ENCODE measurements at regions not wholly inside any gene's neighbourhood (a gene's known extent, or its start where the extent isn't known, plus 50 kb on each side); places are given as distances from the start of the nearest gene placed in this dataset.

DNA sequence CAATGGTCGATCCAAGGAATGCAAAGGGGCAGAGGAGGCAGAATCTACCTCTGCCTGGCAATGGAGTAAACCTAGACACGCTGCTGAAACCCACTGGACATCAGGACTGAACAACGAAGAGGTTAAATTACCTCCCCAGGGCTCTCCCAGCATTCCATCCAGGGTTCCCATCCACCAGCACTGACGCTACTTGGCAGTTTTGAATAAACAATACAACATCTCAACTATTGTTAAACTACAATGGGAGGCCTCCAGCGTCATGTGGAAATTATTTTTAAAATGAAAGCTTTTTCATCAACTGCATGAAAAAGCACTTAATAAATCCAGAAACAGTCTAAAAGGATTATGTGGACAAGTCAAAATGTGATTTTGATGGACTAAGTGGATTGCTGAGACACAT, 96.8 kb upstream of the NHSL1 start:
- no peak for TF ChIP-seq MAFF (IDR thresholded peaks at IDR 0.05; ENCODE audit: low read depth, low read length)
- TF ChIP-seq RAD21 (CRISPR knock-in tag; IDR thresholded peaks at IDR 0.05), result no peak
- TF ChIP-seq, protein P1, sequence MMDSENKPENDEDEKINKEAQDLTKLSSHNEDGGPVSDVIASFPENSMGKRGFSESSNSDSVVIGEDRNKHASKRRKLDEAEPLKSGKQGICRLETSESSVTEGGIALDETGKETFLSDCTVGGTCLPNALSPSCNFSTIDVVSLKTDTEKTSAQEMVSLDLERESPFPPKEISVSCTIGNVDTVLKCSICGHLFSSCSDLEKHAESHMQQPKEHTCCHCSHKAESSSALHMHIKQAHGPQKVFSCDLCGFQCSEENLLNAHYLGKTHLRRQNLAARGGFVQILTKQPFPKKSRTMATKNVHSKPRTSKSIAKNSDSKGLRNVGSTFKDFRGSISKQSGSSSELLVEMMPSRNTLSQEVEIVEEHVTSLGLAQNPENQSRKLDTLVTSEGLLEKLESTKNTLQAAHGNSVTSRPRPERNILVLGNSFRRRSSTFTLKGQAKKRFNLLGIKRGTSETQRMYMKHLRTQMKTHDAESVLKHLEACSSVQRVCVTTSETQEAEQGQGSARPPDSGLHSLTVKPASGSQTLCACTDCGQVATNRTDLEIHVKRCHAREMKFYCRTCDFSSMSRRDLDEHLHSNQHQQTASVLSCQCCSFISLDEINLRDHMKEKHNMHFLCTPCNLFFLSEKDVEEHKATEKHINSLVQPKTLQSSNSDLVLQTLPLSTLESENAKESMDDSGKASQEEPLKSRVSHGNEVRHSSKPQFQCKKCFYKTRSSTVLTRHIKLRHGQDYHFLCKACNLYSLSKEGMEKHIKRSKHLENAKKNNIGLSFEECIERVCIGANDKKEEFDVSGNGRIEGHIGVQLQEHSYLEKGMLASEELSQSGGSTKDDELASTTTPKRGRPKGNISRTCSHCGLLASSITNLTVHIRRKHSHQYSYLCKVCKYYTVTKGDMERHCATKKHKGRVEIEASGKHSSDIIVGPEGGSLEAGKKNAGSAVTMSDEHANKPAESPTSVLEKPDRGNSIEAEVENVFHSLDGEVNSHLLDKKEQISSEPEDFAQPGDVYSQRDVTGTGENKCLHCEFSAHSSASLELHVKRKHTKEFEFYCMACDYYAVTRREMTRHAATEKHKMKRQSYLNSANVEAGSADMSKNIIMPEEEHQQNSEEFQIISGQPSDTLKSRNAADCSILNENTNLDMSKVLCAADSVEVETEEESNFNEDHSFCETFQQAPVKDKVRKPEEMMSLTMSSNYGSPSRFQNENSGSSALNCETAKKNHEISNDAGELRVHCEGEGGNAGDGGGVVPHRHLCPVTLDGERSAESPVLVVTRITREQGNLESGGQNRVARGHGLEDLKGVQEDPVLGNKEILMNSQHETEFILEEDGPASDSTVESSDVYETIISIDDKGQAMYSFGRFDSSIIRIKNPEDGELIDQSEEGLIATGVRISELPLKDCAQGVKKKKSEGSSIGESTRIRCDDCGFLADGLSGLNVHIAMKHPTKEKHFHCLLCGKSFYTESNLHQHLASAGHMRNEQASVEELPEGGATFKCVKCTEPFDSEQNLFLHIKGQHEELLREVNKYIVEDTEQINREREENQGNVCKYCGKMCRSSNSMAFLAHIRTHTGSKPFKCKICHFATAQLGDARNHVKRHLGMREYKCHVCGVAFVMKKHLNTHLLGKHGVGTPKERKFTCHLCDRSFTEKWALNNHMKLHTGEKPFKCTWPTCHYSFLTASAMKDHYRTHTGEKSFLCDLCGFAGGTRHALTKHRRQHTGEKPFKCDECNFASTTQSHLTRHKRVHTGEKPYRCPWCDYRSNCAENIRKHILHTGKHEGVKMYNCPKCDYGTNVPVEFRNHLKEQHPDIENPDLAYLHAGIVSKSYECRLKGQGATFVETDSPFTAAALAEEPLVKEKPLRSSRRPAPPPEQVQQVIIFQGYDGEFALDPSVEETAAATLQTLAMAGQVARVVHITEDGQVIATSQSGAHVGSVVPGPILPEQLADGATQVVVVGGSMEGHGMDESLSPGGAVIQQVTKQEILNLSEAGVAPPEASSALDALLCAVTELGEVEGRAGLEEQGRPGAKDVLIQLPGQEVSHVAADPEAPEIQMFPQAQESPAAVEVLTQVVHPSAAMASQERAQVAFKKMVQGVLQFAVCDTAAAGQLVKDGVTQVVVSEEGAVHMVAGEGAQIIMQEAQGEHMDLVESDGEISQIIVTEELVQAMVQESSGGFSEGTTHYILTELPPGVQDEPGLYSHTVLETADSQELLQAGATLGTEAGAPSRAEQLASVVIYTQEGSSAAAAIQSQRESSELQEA (CRISPR knock-in tag; IDR thresholded peaks at IDR 0.05; ENCODE audit: not compliant biosample characterization), result no peak
- TF ChIP-seq RBAK (CRISPR knock-in tag; IDR thresholded peaks at IDR 0.05), result no peak
- no peak for TF ChIP-seq ARID2 (CRISPR knock-in tag; IDR thresholded peaks at IDR 0.05; ENCODE audit: borderline replicate concordance)
- TF ChIP-seq, protein P2, sequence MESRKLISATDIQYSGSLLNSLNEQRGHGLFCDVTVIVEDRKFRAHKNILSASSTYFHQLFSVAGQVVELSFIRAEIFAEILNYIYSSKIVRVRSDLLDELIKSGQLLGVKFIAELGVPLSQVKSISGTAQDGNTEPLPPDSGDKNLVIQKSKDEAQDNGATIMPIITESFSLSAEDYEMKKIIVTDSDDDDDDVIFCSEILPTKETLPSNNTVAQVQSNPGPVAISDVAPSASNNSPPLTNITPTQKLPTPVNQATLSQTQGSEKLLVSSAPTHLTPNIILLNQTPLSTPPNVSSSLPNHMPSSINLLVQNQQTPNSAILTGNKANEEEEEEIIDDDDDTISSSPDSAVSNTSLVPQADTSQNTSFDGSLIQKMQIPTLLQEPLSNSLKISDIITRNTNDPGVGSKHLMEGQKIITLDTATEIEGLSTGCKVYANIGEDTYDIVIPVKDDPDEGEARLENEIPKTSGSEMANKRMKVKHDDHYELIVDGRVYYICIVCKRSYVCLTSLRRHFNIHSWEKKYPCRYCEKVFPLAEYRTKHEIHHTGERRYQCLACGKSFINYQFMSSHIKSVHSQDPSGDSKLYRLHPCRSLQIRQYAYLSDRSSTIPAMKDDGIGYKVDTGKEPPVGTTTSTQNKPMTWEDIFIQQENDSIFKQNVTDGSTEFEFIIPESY (CRISPR knock-in tag; IDR thresholded peaks at IDR 0.05), result no peak
- TF ChIP-seq ELF4 (CRISPR knock-in tag; IDR thresholded peaks at IDR 0.05; ENCODE audit: borderline replicate concordance), result no peak
- TF ChIP-seq JUNB (CRISPR knock-in tag; IDR thresholded peaks at IDR 0.05; ENCODE audit: borderline replicate concordance), result no peak
- TF ChIP-seq, protein P3, sequence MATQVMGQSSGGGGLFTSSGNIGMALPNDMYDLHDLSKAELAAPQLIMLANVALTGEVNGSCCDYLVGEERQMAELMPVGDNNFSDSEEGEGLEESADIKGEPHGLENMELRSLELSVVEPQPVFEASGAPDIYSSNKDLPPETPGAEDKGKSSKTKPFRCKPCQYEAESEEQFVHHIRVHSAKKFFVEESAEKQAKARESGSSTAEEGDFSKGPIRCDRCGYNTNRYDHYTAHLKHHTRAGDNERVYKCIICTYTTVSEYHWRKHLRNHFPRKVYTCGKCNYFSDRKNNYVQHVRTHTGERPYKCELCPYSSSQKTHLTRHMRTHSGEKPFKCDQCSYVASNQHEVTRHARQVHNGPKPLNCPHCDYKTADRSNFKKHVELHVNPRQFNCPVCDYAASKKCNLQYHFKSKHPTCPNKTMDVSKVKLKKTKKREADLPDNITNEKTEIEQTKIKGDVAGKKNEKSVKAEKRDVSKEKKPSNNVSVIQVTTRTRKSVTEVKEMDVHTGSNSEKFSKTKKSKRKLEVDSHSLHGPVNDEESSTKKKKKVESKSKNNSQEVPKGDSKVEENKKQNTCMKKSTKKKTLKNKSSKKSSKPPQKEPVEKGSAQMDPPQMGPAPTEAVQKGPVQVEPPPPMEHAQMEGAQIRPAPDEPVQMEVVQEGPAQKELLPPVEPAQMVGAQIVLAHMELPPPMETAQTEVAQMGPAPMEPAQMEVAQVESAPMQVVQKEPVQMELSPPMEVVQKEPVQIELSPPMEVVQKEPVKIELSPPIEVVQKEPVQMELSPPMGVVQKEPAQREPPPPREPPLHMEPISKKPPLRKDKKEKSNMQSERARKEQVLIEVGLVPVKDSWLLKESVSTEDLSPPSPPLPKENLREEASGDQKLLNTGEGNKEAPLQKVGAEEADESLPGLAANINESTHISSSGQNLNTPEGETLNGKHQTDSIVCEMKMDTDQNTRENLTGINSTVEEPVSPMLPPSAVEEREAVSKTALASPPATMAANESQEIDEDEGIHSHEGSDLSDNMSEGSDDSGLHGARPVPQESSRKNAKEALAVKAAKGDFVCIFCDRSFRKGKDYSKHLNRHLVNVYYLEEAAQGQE (IDR thresholded peaks at IDR 0.05; ENCODE audit: borderline replicate concordance in 1 of 2, low read depth in 1 of 2, low read length in 2 of 2), result no peak
- TF ChIP-seq, protein P4, sequence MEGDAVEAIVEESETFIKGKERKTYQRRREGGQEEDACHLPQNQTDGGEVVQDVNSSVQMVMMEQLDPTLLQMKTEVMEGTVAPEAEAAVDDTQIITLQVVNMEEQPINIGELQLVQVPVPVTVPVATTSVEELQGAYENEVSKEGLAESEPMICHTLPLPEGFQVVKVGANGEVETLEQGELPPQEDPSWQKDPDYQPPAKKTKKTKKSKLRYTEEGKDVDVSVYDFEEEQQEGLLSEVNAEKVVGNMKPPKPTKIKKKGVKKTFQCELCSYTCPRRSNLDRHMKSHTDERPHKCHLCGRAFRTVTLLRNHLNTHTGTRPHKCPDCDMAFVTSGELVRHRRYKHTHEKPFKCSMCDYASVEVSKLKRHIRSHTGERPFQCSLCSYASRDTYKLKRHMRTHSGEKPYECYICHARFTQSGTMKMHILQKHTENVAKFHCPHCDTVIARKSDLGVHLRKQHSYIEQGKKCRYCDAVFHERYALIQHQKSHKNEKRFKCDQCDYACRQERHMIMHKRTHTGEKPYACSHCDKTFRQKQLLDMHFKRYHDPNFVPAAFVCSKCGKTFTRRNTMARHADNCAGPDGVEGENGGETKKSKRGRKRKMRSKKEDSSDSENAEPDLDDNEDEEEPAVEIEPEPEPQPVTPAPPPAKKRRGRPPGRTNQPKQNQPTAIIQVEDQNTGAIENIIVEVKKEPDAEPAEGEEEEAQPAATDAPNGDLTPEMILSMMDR (CRISPR knock-in tag; IDR thresholded peaks at IDR 0.05), result no peak
- no peak for TF ChIP-seq TRIM24 (CRISPR knock-in tag; IDR thresholded peaks at IDR 0.05)
